MM.1S (cell line): ENCODE measurements at regions not wholly inside any gene's neighbourhood (a gene's known extent, or its start where the extent isn't known, plus 50 kb on each side); places are given as distances from the start of the nearest gene placed in this dataset.

Experiments used
- DNase-seq: peaks from one replicate; pipeline ENCODE4 v3.0.0-alpha.2; 2015
- H2AFZ ChIP-seq: fragments of 300-600 bp; sonication (generic); 2 replicates; pipeline ENCODE4 v1.6.0; 2016; ENCODE audit warnings: antibody characterized with exemption, low read length
- H3F3A ChIP-seq: fragments of 300-600 bp; sonication (generic); 2 replicates; pipeline ENCODE4 v1.6.1; 2016; ENCODE audit warnings: mild to moderate bottlenecking, antibody characterized with exemption, low read length, moderate library complexity, mixed read lengths; ENCODE audit not compliant: insufficient read depth
- H3K27ac ChIP-seq: fragments of 300-600 bp; sonication (generic); 2 replicates; pipeline ENCODE4 v1.5.1; 2016; ENCODE audit warnings: mild to moderate bottlenecking, low read length
- H3K27me3 ChIP-seq: fragments of 300-600 bp; sonication (generic); replicated peaks from 2 replicates; pipeline ENCODE4 v1.6.0; 2016; ENCODE audit warnings: low read length; ENCODE audit not compliant: insufficient read depth
- H3K36me3 ChIP-seq: fragments of 300-600 bp; sonication (generic); replicated peaks from 2 replicates; pipeline ENCODE4 v1.6.1; 2016; ENCODE audit warnings: mild to moderate bottlenecking, low read length, mixed read lengths; ENCODE audit not compliant: insufficient read depth
- H3K4me1 ChIP-seq: fragments of 300-600 bp; sonication (generic); 2 replicates; pipeline ENCODE4 v1.6.1; 2016; ENCODE audit warnings: low read length, mixed read lengths
- H3K4me2 ChIP-seq: fragments of 300-600 bp; sonication (generic); 2 replicates; pipeline ENCODE4 v1.6.0; 2016; ENCODE audit warnings: low read depth, low read length
- H3K4me3 ChIP-seq: fragments of 300-600 bp; sonication (generic); 2 replicates; pipeline ENCODE4 v1.5.1; 2016; ENCODE audit warnings: low read length, mixed read lengths
- H3K79me2 ChIP-seq: fragments of 300-600 bp; sonication (generic); 2 replicates; pipeline ENCODE4 v1.6.1; 2016; ENCODE audit warnings: mixed run types, low read length, mixed read lengths
- H3K9ac ChIP-seq: fragments of 300-600 bp; sonication (generic); 2 replicates; pipeline ENCODE4 v1.6.1; 2016; ENCODE audit warnings: low read length, mixed read lengths
- H3K9me2 ChIP-seq: fragments of 300-600 bp; sonication (generic); replicated peaks from 2 replicates; pipeline ENCODE4 v1.6.1; 2016; ENCODE audit warnings: mild to moderate bottlenecking, low read length, mixed read lengths; ENCODE audit not compliant: insufficient read depth
- H3K9me3 ChIP-seq: fragments of 300-600 bp; sonication (generic); replicated peaks from 2 replicates; pipeline ENCODE4 v1.6.1; 2016; ENCODE audit warnings: mild to moderate bottlenecking, low read length, mixed read lengths; ENCODE audit not compliant: insufficient read depth
- H4K20me1 ChIP-seq: fragments of 300-600 bp; sonication (generic); 2 replicates; pipeline ENCODE4 v1.6.1; 2016; ENCODE audit warnings: mild to moderate bottlenecking, low read length, moderate library complexity, mixed read lengths; ENCODE audit not compliant: insufficient read depth
- EZH2 ChIP-seq: fragments of 300-600 bp; sonication (generic); optimal IDR thresholded peaks from 2 replicates; pipeline ENCODE3; 2017; ENCODE audit warnings: low read depth, mild to moderate bottlenecking, antibody characterized with exemption, low read length, mixed read lengths
- EZH2phosphoT487 ChIP-seq: fragments of 300-600 bp; sonication (generic); IDR thresholded peaks from 2 replicates; pipeline ENCODE4 v1.6.1; 2018; ENCODE audit warnings: antibody characterized with exemption, low read length
- TF ChIP-seq, protein P1 (sequence below): fragments of 300-600 bp; sonication (generic); IDR thresholded peaks from 2 replicates; pipeline ENCODE4 v1.5.1; 2016; ENCODE audit warnings: antibody characterized with exemption, low read length, mixed read lengths

DNA sequence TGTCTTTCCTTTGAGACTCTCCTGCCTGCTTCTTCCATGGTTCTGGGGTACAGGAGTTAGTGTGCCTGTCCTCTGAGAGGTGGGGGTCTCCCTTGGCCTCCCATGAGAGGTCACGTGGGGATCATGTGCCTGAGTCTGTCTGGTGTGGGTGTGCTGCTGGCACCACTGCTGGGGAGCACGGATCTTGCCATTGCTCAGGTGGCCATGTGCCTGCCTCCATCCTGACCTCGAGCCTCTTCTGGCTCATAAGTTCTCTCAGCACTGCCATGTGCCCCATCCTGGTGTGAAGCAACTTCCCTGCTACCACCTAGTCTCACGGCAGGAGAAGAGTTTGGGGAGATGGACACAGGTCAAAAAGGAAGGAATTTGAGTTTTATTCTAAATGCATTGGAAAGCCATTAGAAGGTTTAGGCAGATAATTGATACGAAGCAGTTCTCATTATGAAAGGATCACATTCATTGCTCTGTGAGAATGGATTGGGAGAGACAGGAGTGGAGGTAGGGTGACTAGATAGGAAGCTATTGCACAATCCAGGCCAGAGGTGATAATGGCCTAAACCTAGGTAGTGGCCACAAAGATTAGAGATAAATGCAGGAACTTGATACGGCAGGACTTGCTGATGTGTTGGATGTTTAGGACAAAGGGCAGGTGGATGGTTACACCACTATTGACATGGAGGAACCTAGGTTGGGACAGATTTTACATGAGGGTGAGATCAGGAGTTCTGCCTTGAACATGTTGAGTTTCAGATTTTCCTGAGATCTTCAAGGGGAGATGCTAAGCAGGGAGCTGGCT is 173.0 kb upstream of the RORA start:
- TF ChIP-seq EZH2phosphoT487 (no peak), EZH2 (no peak)
- TF ChIP-seq, protein P1, sequence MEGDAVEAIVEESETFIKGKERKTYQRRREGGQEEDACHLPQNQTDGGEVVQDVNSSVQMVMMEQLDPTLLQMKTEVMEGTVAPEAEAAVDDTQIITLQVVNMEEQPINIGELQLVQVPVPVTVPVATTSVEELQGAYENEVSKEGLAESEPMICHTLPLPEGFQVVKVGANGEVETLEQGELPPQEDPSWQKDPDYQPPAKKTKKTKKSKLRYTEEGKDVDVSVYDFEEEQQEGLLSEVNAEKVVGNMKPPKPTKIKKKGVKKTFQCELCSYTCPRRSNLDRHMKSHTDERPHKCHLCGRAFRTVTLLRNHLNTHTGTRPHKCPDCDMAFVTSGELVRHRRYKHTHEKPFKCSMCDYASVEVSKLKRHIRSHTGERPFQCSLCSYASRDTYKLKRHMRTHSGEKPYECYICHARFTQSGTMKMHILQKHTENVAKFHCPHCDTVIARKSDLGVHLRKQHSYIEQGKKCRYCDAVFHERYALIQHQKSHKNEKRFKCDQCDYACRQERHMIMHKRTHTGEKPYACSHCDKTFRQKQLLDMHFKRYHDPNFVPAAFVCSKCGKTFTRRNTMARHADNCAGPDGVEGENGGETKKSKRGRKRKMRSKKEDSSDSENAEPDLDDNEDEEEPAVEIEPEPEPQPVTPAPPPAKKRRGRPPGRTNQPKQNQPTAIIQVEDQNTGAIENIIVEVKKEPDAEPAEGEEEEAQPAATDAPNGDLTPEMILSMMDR: no peak

DNA sequence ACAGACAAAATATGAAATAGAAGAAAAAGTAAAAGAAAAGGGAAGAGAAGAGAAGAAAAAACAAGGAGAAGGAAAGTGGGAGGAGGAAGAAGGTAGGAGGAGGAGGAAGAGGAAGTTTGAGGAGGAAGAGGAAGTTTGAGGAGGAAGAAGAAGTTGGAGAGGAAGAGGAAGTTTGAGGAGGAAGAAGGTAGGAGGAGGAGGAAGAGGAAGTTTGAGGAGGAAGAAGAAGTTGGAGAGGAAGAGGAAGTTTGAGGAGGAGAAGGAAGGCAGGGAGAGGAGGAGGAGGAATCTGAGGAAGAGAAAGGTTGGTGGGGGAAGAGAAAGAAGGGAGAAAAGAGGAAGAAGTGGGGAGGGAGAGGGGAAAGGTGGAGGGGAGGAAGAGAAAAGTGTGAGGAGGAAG is 169.2 kb upstream of the RORA start:
- H3K79me2 ChIP-seq: no peaks in the 10 kb centered on the region
- TF ChIP-seq EZH2 (no peak), EZH2phosphoT487 (no peak)
- H3K9me3 ChIP-seq: no peaks in the 10 kb centered on the region
- DNase-seq: no peak
- no peak overlapping the region for H3K9ac ChIP-seq
- H3K27me3 ChIP-seq: no peaks in the 10 kb centered on the region
- H2AFZ ChIP-seq: no peak overlapping the region
- no peak overlapping the region for H3K4me3 ChIP-seq
- peaks cover 9% of the 10 kb centered on the region for H3K4me1 ChIP-seq
- no peak overlapping the region for H3K4me2 ChIP-seq
- no peaks in the 10 kb centered on the region for H3K9me2 ChIP-seq
- peaks cover 7% of the 10 kb centered on the region; the same call in 1 of the 2 replicates for H3F3A ChIP-seq
- no peaks in the 10 kb centered on the region for H3K36me3 ChIP-seq
- H4K20me1 ChIP-seq: no peaks in the 10 kb centered on the region
- no peak overlapping the region for H3K27ac ChIP-seq

More for the DNA sequence above, 173.0 kb upstream of the RORA start:
- H3K4me2 ChIP-seq: no peak overlapping the region
- H4K20me1 ChIP-seq: no peaks in the 10 kb centered on the region
- H3K4me3 ChIP-seq: no peak overlapping the region
- no peaks in the 10 kb centered on the region for H3K27me3 ChIP-seq
- H2AFZ ChIP-seq: no peak overlapping the region
- no peaks in the 10 kb centered on the region for H3K4me1 ChIP-seq
- no peak for DNase-seq
- no peaks in the 10 kb centered on the region for H3F3A ChIP-seq
- no peak overlapping the region for H3K27ac ChIP-seq
- no peaks in the 10 kb centered on the region for H3K9me3 ChIP-seq
- H3K79me2 ChIP-seq: no peaks in the 10 kb centered on the region
- no peaks in the 10 kb centered on the region for H3K9me2 ChIP-seq
- no peak overlapping the region for H3K9ac ChIP-seq
- no peaks in the 10 kb centered on the region for H3K36me3 ChIP-seq

DNA sequence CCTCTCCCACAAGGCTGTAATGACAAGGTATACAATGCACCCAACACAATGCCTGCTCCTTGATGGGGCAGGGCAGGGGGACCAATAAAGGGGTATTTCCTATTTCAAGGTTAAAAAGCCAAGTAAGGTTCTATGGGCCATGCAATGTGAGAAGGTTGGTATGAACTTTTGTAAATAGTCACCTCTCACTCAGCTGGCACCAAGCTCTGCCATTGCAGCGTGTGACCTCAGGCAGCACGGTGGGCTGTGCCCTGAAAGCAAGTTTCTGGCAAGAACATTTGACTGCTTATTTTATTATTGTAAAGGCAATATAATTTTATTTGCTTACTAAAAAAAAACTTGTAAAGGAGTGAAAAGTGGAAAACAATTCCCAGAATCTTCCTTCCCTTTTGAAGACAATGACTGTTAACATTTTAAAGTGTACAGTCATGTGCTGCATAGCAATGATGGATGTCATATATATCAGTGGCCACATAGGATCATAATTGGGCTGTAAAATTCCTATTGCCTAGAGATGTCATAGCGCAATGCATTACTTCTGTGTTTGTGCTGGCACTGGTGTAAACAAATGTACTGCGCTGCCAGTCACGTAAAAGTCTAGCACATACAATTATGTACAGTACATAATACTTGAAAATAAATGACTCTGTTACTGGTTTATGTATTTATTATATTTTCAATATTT is 167.3 kb upstream of the RORA start:
- Histone ChIP-seq H2AFZ (no peak overlapping the region), H4K20me1 (no peaks in the 10 kb centered on the region), H3K4me2 (no peak overlapping the region), H3K79me2 (no peaks in the 10 kb centered on the region), H3K36me3 (no peaks in the 10 kb centered on the region), H3K9me2 (no peaks in the 10 kb centered on the region), H3K9ac (no peak overlapping the region), H3K9me3 (no peaks in the 10 kb centered on the region), H3K4me3 (no peak overlapping the region), H3K27me3 (no peaks in the 10 kb centered on the region), H3K27ac (no peak overlapping the region), H3K4me1 (peaks cover 9% of the 10 kb centered on the region), H3F3A (peaks cover 7% of the 10 kb centered on the region; the same call in 1 of the 2 replicates)
- TF ChIP-seq, protein P1: no peak
- TF ChIP-seq EZH2 (no peak), EZH2phosphoT487 (no peak)
- no peak for DNase-seq
